ENCODE measurements at regions not wholly inside any gene's neighbourhood (a gene's known extent, or its start where the extent isn't known, plus 50 kb on each side); places are given as distances from the start of the nearest gene placed in this dataset.

DNA sequence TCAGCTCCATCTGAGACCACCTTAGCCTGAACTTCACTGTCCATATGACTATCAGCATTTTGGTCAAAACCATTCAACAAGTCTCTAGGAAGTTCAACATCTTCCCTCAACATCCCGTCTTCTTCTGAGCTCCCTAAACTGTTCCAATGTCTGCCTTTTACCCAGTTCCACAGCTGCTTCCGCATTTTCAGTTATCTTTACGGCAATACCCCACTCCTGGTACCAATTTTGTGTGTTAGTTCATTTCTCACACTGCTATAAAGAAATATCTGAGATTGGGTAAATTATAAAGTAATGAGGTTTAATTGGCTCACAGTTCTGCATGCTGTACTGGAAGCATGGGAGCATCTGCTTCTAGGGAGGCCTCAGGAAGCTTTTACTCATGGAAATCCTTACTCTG is 771.2 kb downstream of the SLITRK6 start:
- TF ChIP-seq, protein P1, sequence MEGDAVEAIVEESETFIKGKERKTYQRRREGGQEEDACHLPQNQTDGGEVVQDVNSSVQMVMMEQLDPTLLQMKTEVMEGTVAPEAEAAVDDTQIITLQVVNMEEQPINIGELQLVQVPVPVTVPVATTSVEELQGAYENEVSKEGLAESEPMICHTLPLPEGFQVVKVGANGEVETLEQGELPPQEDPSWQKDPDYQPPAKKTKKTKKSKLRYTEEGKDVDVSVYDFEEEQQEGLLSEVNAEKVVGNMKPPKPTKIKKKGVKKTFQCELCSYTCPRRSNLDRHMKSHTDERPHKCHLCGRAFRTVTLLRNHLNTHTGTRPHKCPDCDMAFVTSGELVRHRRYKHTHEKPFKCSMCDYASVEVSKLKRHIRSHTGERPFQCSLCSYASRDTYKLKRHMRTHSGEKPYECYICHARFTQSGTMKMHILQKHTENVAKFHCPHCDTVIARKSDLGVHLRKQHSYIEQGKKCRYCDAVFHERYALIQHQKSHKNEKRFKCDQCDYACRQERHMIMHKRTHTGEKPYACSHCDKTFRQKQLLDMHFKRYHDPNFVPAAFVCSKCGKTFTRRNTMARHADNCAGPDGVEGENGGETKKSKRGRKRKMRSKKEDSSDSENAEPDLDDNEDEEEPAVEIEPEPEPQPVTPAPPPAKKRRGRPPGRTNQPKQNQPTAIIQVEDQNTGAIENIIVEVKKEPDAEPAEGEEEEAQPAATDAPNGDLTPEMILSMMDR (IDR thresholded peaks at IDR 0.05): no peak
- TF ChIP-seq EZH2phosphoT487 (IDR thresholded peaks at IDR 0.05): no peak
- TF ChIP-seq EZH2 (IDR thresholded peaks at IDR 0.05): no peak
